GM12864 (cell line): ENCODE measurements at regions not wholly inside any gene's neighbourhood (a gene's known extent, or its start where the extent isn't known, plus 50 kb on each side); places are given as distances from the start of the nearest gene placed in this dataset.

Experiments used
- DNase-seq: peaks from one replicate; pipeline ENCODE4 v3.0.0-alpha.2; 2011; ENCODE audit warnings: low read depth
- H3K4me3 ChIP-seq: 2 replicates; pipeline ENCODE4 v1.5.1; 2011; ENCODE audit warnings: mild to moderate bottlenecking, low read depth, low read length, control low read depth
- CTCF ChIP-seq: IDR thresholded peaks from 2 replicates; pipeline ENCODE4 v1.5.1; 2011; ENCODE audit warnings: low read depth, mild to moderate bottlenecking, moderate library complexity, low read length, control low read depth, inconsistent platforms; ENCODE audit errors: missing control alignments

- DNase-seq: no peak
- no peak overlapping the region for H3K4me3 ChIP-seq
- TF ChIP-seq CTCF: no peak
Measured at GRCh38 chr11:70820712-70821111, 422.4 kb downstream of the CTTN start.

DNA sequence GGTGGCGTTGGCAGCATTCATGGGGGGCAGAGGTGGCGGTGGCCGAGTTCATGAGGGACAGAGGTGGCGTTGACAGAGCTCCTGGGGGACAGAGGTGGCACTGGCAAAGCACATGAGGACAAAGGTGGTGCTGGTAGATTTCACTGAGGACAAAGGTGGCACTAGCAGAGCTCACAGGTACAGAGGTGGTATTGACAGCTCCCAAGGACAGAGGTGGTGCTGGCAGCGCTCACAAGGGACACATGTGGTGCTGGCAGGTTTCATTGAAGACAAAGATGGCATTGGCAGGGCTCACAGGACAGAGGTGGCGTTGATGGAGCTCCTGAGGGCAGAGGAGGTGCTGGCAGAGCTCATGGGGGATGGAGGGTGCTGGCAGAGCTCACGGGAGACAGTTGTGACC is 425.4 kb downstream of the CTTN start:
- H3K4me3 ChIP-seq: no peak overlapping the region
- no peak for DNase-seq
- no peak for TF ChIP-seq CTCF

DNA sequence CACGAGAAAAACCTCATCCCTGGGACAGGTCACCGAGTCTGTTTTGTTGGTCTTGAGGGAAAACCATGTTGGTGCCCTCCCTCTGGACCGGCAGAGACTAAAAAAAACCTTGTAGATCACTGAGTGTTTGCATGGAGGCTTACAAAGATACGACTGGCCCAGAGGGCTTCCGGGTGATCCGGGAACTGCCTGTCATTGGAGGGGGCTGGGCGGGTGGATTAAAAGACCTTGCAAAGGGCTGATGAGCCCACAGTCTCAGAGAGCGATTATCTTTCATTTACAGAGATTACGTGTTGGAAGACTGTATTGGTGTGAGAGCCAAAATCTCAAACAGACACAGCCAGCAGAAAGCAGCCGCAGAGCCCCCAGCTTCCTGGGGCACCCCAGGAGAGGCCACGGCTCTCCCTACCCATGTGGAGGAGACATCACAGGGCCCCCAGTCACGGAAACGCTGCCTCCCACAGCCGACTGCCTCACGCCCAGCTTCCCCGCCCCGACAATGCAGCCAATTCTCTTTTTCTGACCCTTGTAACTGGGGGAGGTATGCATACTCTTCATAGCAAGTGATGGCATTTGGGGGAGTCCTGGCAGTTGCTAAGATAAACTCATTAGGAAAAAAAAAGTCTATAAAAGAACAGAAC is 426.4 kb downstream of the CTTN start:
- TF ChIP-seq CTCF: no peak
- DNase-seq: no peak
- H3K4me3 ChIP-seq: no peak overlapping the region

DNA sequence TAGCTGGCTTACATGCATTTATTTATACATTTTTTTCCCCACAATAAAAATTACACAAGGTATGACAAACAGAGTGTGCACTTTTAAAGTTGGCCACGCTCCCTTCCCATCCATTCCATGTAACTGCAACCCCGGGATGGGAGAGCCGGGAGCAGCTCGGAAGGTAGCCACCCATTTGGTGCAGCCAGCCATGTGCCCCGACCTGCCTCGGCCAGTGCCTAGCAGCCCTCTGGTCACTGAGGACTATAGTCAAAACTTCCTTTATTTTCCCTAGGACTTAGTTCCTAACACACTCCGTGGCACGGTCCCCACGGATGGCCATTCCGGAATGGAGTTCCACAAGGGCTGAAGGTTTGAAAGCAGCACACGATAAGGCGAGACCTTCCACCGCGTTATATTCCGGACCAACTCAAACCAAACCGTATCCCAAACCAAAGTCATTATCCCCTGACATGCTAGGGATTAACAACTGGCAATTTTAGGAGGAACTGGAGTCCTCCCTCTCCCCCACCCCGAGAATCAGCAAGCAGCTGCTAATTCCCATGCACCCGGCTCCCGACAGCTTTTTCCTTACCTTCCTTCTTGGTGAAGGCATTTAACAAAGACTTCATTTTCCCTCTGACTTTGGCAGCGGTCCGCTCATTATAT is 426.4 kb downstream of the SHANK2 start:
- no peak overlapping the region for H3K4me3 ChIP-seq
- no peak for DNase-seq
- TF ChIP-seq CTCF: no peak

- TF ChIP-seq CTCF: no peak
- DNase-seq: no peak
Measured at GRCh38 chr11:70826541-70827335, 425.6 kb downstream of the SHANK2 start.

GRCh38 chr11:70828593-70829082 is 423.7 kb downstream of the SHANK2 start:
- no peak for DNase-seq
- no peak for TF ChIP-seq CTCF
- no peak overlapping the region for H3K4me3 ChIP-seq

More at GRCh38 chr11:70826541-70827335, 425.6 kb downstream of the SHANK2 start:
- no peak overlapping the region for H3K4me3 ChIP-seq
